HG03575 (cell line): ENCODE measurements at regions not wholly inside any gene's neighbourhood (a gene's known extent, or its start where the extent isn't known, plus 50 kb on each side); places are given as distances from the start of the nearest gene placed in this dataset.

Experiments used
- ATAC-seq: cut with Tn5 transposase; IDR thresholded peaks from one replicate; pipeline ENCODE4 v1.9.1; 2021; ENCODE audit not compliant: unreplicated experiment, insufficient number of reproducible peaks, low FRiP score; ENCODE audit errors: extremely low read depth

- no peak for ATAC-seq
Observed at GRCh38 chr11:42589286-42589685, 722.5 kb upstream of the API5 start.

GRCh38 chr11:42591841-42592240 lies 720.0 kb upstream of the API5 start:
- no peak for ATAC-seq

GRCh38 chr11:42593441-42593840 lies 718.4 kb upstream of the API5 start:
- ATAC-seq = no peak

GRCh38 chr11:42595876-42596275 lies 715.9 kb upstream of the API5 start:
- ATAC-seq = no peak

GRCh38 chr11:42596576-42597145 lies 715.1 kb upstream of the API5 start:
- no peak for ATAC-seq

GRCh38 chr11:42598341-42598740 lies 713.5 kb upstream of the API5 start:
- no peak for ATAC-seq

GRCh38 chr11:42620796-42621195 lies 691.0 kb upstream of the API5 start:
- ATAC-seq = no peak

- ATAC-seq = no peak
Observed at GRCh38 chr11:42625757-42626665, 685.8 kb upstream of the API5 start.

- no peak for ATAC-seq
Observed at GRCh38 chr11:42631220-42631843, 680.5 kb upstream of the API5 start.

GRCh38 chr11:42646959-42647358 lies 664.8 kb upstream of the API5 start:
- no peak for ATAC-seq

GRCh38 chr11:42647993-42648392 lies 663.8 kb upstream of the API5 start:
- ATAC-seq = no peak

GRCh38 chr11:42651621-42652020 lies 660.2 kb upstream of the API5 start:
- ATAC-seq = no peak

GRCh38 chr11:42657169-42657568 lies 654.6 kb upstream of the API5 start:
- no peak for ATAC-seq

- ATAC-seq = no peak
Observed at GRCh38 chr11:42661942-42662341, 649.9 kb upstream of the API5 start.

- no peak for ATAC-seq
Observed at GRCh38 chr11:42669248-42669976, 642.4 kb upstream of the API5 start.

GRCh38 chr11:42674436-42674835 lies 637.4 kb upstream of the API5 start:
- ATAC-seq = no peak

GRCh38 chr11:42707541-42707940 lies 604.3 kb upstream of the API5 start:
- ATAC-seq = no peak

GRCh38 chr11:42709216-42709615 lies 602.6 kb upstream of the API5 start:
- no peak for ATAC-seq

GRCh38 chr11:42713279-42713678 lies 598.5 kb upstream of the API5 start:
- ATAC-seq = no peak
